K562 (cell line): ENCODE measurements at regions not wholly inside any gene's neighbourhood (a gene's known extent, or its start where the extent isn't known, plus 50 kb on each side); places are given as distances from the start of the nearest gene placed in this dataset.

ENCODE experiments used
- ATAC-seq: fragments of 200-7000 bp; cut with Tn5 transposase; 3 replicates; pipeline ENCODE4 v1.9.1; 2020; ENCODE audit warnings: moderate library complexity
- BruUV-seq: library from RNA; stranded (reverse); fragments of 400-500 nt; replicated peaks from 2 replicates; lab custom pipeline; 2021; lab: Mats Ljungman, UMichigan
- CTCF ChIA-PET: fragments of 300-600 bp; formaldehyde crosslinking; extraction: SDS; loops from one replicate; lab custom pipeline; 2021; ENCODE audit warnings: low intra/inter-chr PET ratio; lab: Yijun Ruan, JAX
- POLR2A ChIA-PET: fragments of 300-600, 350-650 bp; sonication (Branson Sonifier 250); formaldehyde crosslinking; extraction: SDS; loops from one replicate; lab custom pipeline; 2021; ENCODE audit warnings: antibody characterized with exemption, inconsistent platforms; lab: Yijun Ruan, JAX
- DNase-seq, 4 experiments: peaks; one replicate each; pipeline versions ENCODE4 v3.0.0 to v3.0.0-alpha.2; 2011 to 2018; ENCODE audit warnings: low spot score in 3 of 4, mixed read lengths in 3 of 4; ENCODE audit errors: extremely low read depth in 1 of 4
- FAIRE-seq: peaks from 2 replicates; lab custom pipeline; 2011; peaks lifted over from hg19 to GRCh38; lab: Jason Lieb, UNC
- H2AFZ ChIP-seq: 2 replicates; pipeline ENCODE4 v1.6.0; 2011; ENCODE audit warnings: low read depth, low read length, control low read depth, inconsistent platforms
- H3K27ac ChIP-seq: fragments of 200-600 bp; 3 replicates; pipeline ENCODE4 v1.8.0; 2011; ENCODE audit warnings: low read depth, mild to moderate bottlenecking, control low read depth, inconsistent platforms, low read length, moderate library complexity, mixed read lengths; ENCODE audit errors: extremely low read depth
- H3K27me3 ChIP-seq, 2 experiments: fragments of 300-600 bp in 1 of 2; 2 replicates in 1 of 2; 3 replicates in 1 of 2; pipeline versions ENCODE4 v1.6.0 to v1.8.0; 2011; ENCODE audit warnings: inconsistent platforms in 2 of 2, low read length in 2 of 2, mild to moderate bottlenecking in 1 of 2, mixed read lengths in 1 of 2, moderate library complexity in 1 of 2; ENCODE audit not compliant: control insufficient read depth in 2 of 2, insufficient read depth in 2 of 2
- H3K36me3 ChIP-seq: fragments of 300-600 bp; 3 replicates; pipeline ENCODE4 v1.8.0; 2011; ENCODE audit warnings: mild to moderate bottlenecking, low read length, inconsistent platforms; ENCODE audit not compliant: control insufficient read depth, insufficient read depth
- H3K4me1 ChIP-seq, 2 experiments: fragments of 200-600 bp in 1 of 2; replicated peaks in 1 of 2; 2 replicates in 1 of 2; 3 replicates in 1 of 2; pipeline versions ENCODE4 v1.5.1 to v1.8.0; 2011; ENCODE audit warnings: inconsistent platforms in 2 of 2, low read length in 2 of 2, mild to moderate bottlenecking in 1 of 2, mixed read lengths in 1 of 2, moderate library complexity in 1 of 2; ENCODE audit not compliant: control insufficient read depth in 2 of 2, insufficient read depth in 2 of 2
- H3K4me2 ChIP-seq: 2 replicates; pipeline ENCODE4 v1.6.1; 2011; ENCODE audit warnings: low read length, control low read depth, inconsistent platforms, mixed read lengths; ENCODE audit not compliant: insufficient read depth
- H3K4me3 ChIP-seq: fragments of 200-600 bp; sonication (generic), shearing (Covaris generic); 2 replicates; pipeline ENCODE4 v1.5.1; 2016; ENCODE audit warnings: control low read depth, inconsistent platforms
- H3K79me2 ChIP-seq: fragments of 200-600 bp; 3 replicates; pipeline ENCODE4 v1.8.0; 2011; ENCODE audit warnings: low read length, inconsistent platforms; ENCODE audit not compliant: control insufficient read depth, insufficient read depth
- H3K9ac ChIP-seq, 2 experiments: 2 replicates each; pipeline versions ENCODE4 v1.6.0 to v1.6.1; 2011; ENCODE audit warnings: low read depth in 2 of 2, low read length in 2 of 2, control low read depth in 1 of 2, inconsistent platforms in 1 of 2, mild to moderate bottlenecking in 1 of 2, mixed read lengths in 1 of 2; ENCODE audit not compliant: insufficient read depth in 1 of 2
- H3K9me1 ChIP-seq: one replicate; pipeline ENCODE4 v1.6.0; 2011; ENCODE audit warnings: inconsistent platforms, mild to moderate bottlenecking, low read length, moderate library complexity; ENCODE audit not compliant: control insufficient read depth, insufficient read depth
- H3K9me3 ChIP-seq: replicated peaks from 2 replicates; pipeline ENCODE4 v1.5.1; 2011; ENCODE audit warnings: low read depth, low read length, inconsistent platforms; ENCODE audit not compliant: control insufficient read depth, insufficient read depth
- H4K20me1 ChIP-seq: replicated peaks from 2 replicates; pipeline ENCODE4 v1.6.1; 2011; ENCODE audit warnings: low read length, inconsistent platforms, mixed read lengths; ENCODE audit not compliant: control insufficient read depth, insufficient read depth
- CC2D1A ChIP-seq: fragments of 450-650 bp; IDR thresholded peaks from 2 replicates; pipeline ENCODE4 v1.6.1; 2017; ENCODE audit warnings: mild to moderate bottlenecking
- CSDE1 ChIP-seq, 2 experiments: fragments of 450-650 bp; IDR thresholded peaks; 2 replicates each; pipeline ENCODE4 v1.6.1; 2016; ENCODE audit warnings: mild to moderate bottlenecking in 1 of 2
- PCBP2 ChIP-seq: fragments of 200-400 bp; formaldehyde crosslinking; IDR thresholded peaks from 2 replicates; pipeline ENCODE4 v1.6.1; 2018; ENCODE audit warnings: low read length, low read depth, mild to moderate bottlenecking, moderate library complexity; ENCODE audit not compliant: poor library complexity, severe bottlenecking
- RERE ChIP-seq: sonication (generic); formaldehyde crosslinking; IDR thresholded peaks from 2 replicates; pipeline ENCODE4 v1.8.0; 2023; ENCODE audit warnings: missing genetic modification reagents, mild to moderate bottlenecking, borderline replicate concordance
- SPI1 ChIP-seq: IDR thresholded peaks from 2 replicates; pipeline ENCODE4 v1.6.1; 2011; ENCODE audit warnings: low read depth, low read length, control low read depth, borderline replicate concordance
- ZNF695 ChIP-seq: fragments of 450-650 bp; formaldehyde crosslinking; IDR thresholded peaks from 2 replicates; pipeline ENCODE4 v1.4.0; 2020; ENCODE audit warnings: mild to moderate bottlenecking, moderate library complexity
- ZNF699 ChIP-seq: fragments of 250-450 bp; sonication (Bioruptor Pico); IDR thresholded peaks from 2 replicates; pipeline ENCODE4 v1.8.0; 2021; ENCODE audit warnings: mild to moderate bottlenecking, moderate library complexity; ENCODE audit not compliant: insufficient replicate concordance
- whole genome bisulfite sequencing: fragments of 100-300 bp; shearing (Covaris generic); methylation state at CpG from one replicate; pipeline ENCODE4 v1.1.6; 2016; ENCODE audit warnings: low coverage, mixed read lengths; ENCODE audit not compliant: insufficient coverage; ENCODE audit errors: missing lambda C conversion rate; 5-methylcytosine and 5-hydroxymethylcytosine counted together
- in situ Hi-C: fragments of 300-500 bp; cut with MboI; formaldehyde crosslinking; loops from 4 replicates; pipeline ENCODE4 v1.15.0; 2018; ENCODE audit warnings: inconsistent platforms, mixed read lengths
- intact Hi-C: fragments of 100-400 bp; cut with micrococcal nuclease; formaldehyde crosslinking; loops from 2 replicates; pipeline ENCODE4 v1.14.2; 2022

- TF ChIP-seq RERE (CRISPR knock-in tag) (no peak), ZNF699 (CRISPR knock-in tag) (no peak)
These were observed 1244.7 kb downstream of the STIM2 start (continued) for GRCh38 chr4:28105271-28105859.

- no peaks in the 10 kb centered on the region for H3K27me3 ChIP-seq
- no peak overlapping the region for H2AFZ ChIP-seq
- no peak overlapping the region for H3K9ac ChIP-seq
- FAIRE-seq (no peak), DNase-seq (no peak), ATAC-seq (no peak)
- BruUV-seq = no TSS peak
- no peaks in the 10 kb centered on the region for H3K36me3 ChIP-seq
- H3K9me1 ChIP-seq = no peaks in the 10 kb centered on the region
- CTCF ChIA-PET = no interaction called here
- no peak overlapping the region for H3K27ac ChIP-seq
- no peaks in the 10 kb centered on the region for H3K9me3 ChIP-seq
- 0% methylated on average over 1 of the region's 1 CpG for WGBS
- POLR2A ChIA-PET = no interaction called here
- intact Hi-C loops = no loop called here
- TF ChIP-seq SPI1 = no peak
- no peak for TF ChIP-seq CSDE1 (IDR thresholded peaks at IDR 0.05)
- no peak for TF ChIP-seq CC2D1A
- TF ChIP-seq PCBP2 = peak; percentile 75
- TF ChIP-seq ZNF695 (CRISPR knock-in tag) = no peak
- TF ChIP-seq, all 486 proteins: peak for 1
- Histone ChIP-seq H3K79me2 (no peaks in the 10 kb centered on the region), H3K4me1 (no peaks in the 10 kb centered on the region), H3K4me2 (no peak overlapping the region), H3K4me3 (no peak overlapping the region), H4K20me1 (no peaks in the 10 kb centered on the region)
- in situ Hi-C loops = no loop called here
These were observed 1245.5 kb downstream of the STIM2 start for GRCh38 chr4:28106155-28106554.
